Omental fat pad (tissue), 3 donors: ENCODE measurements at regions not wholly inside any gene's neighbourhood (a gene's known extent, or its start where the extent isn't known, plus 50 kb on each side); places are given as distances from the start of the nearest gene placed in this dataset.

Source experiments
- ATAC-seq: fragments of 150-250 bp; one replicate; pipeline ENCODE4 v1.9.1; 2016; ENCODE audit warnings: mild to moderate bottlenecking, moderate library complexity; ENCODE audit not compliant: low FRiP score
- DNase-seq: peaks from one replicate; pipeline ENCODE4 v3.0.0-alpha.2; 2019; ENCODE audit warnings: low spot score
- CTCF ChIP-seq, 3 donors: fragments of 450-650 bp; IDR thresholded peaks; one replicate each; pipeline ENCODE4 v1.5.1; 2016 to 2017; ENCODE audit warnings: antibody characterized with exemption in 3 of 3, mild to moderate bottlenecking in 3 of 3, moderate library complexity in 2 of 3

GRCh38 chr2:228545041-228545747, 363.7 kb upstream of the SPHKAP start:
- ATAC-seq, result no peak
- no peak for TF ChIP-seq CTCF (IDR thresholded peaks at IDR 0.05)
- DNase-seq, result no peak

DNA sequence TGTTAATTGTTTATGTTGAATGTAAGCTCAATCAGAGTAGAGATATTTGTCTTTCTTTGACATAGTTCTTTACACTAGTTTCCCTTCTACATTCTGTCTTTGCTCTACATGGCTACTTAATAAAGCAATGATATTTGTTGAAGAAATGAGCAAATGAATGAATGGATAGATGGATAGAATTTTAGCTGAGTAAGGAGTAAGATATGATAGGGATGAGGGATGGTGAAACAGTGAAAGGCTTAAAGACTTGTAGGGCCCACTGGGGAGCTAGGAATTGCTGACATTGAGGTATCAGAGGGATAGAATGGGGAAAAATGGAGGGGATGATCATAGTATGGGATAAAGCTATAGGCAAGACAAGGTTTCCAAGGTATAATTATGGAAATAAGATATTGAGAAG, 361.6 kb upstream of the SPHKAP start:
- ATAC-seq (no peak), DNase-seq (no peak)
- no peak for TF ChIP-seq CTCF (IDR thresholded peaks at IDR 0.05)

- ATAC-seq (no peak), DNase-seq (no peak)
- no peak for TF ChIP-seq CTCF (IDR thresholded peaks at IDR 0.05)
Observed at GRCh38 chr2:228542277-228542676, 360.8 kb upstream of the SPHKAP start.

- TF ChIP-seq CTCF (IDR thresholded peaks at IDR 0.05), result no peak
- ATAC-seq (no peak), DNase-seq (no peak)
Observed at GRCh38 chr2:228541789-228542188, 360.3 kb upstream of the SPHKAP start.

GRCh38 chr2:228540976-228541375, 359.5 kb upstream of the SPHKAP start:
- ATAC-seq, result no peak
- TF ChIP-seq CTCF (IDR thresholded peaks at IDR 0.05), result no peak
- DNase-seq, result no peak

DNA sequence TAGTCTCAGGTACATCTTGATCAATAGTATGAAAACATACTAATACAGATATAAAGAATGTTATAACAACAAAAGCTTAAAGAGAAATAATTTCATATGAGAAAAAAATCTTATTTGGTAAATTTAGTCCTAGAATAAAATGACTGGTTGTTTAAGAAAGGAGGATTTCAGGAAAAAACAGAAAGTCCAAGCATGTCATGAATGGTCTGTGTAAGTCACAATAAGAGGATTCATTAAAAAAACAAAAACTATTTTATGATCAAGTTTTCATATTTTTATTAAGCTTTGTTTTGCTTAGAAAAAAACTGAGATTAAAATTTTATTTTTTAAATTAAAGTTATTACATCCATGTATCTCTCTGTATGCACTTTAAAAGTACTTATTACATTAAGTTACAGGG, 353.9 kb upstream of the SPHKAP start:
- no peak for TF ChIP-seq CTCF (IDR thresholded peaks at IDR 0.05)
- no peak for DNase-seq
- no peak for ATAC-seq

GRCh38 chr2:228533156-228533555, 351.7 kb upstream of the SPHKAP start:
- TF ChIP-seq CTCF (IDR thresholded peaks at IDR 0.05), result no peak
- no peak for DNase-seq
- ATAC-seq, result no peak
